ENCODE measurements at regions not wholly inside any gene's neighbourhood (a gene's known extent, or its start where the extent isn't known, plus 50 kb on each side); places are given as distances from the start of the nearest gene placed in this dataset.

- H3K36me3 ChIP-seq (ENCODE audit: insufficient read depth, low read length) = no peaks in the 10 kb centered on the region
- ATAC-seq (ENCODE audit: insufficient read depth, low read depth) = no peak
- H3K4me3 ChIP-seq (ENCODE audit: low read depth in 1 of 2, low read length in 2 of 2) = no peak overlapping the region
- H3K27me3 ChIP-seq (ENCODE audit: insufficient read depth, low read length, poor library complexity) = no peaks in the 10 kb centered on the region
- H3K79me2 ChIP-seq (ENCODE audit: insufficient read depth, low read length) = no peaks in the 10 kb centered on the region
- no peak for DNase-seq
- H3K4me1 ChIP-seq (ENCODE audit: insufficient read depth, low read length) = no peaks in the 10 kb centered on the region
- TF ChIP-seq EZH2 (IDR thresholded peaks at IDR 0.05; ENCODE audit: borderline replicate concordance, low read depth, low read length, severe bottlenecking) (no peak), CTCF (IDR thresholded peaks at IDR 0.05; ENCODE audit: borderline replicate concordance, extremely low read depth, low read length, poor library complexity, severe bottlenecking) (no peak)
- H3K9me3 ChIP-seq (ENCODE audit: insufficient read depth, low read length, severe bottlenecking) = no peaks in the 10 kb centered on the region
- H2AFZ ChIP-seq (ENCODE audit: low read depth, low read length) = no peak overlapping the region
- H3K9ac ChIP-seq (ENCODE audit: low read depth, low read length) = no peak overlapping the region
- H4K20me1 ChIP-seq (ENCODE audit: insufficient read depth, low read length) = no peaks in the 10 kb centered on the region
- no peak overlapping the region for H3K27ac ChIP-seq (ENCODE audit: low read length)
- no peak overlapping the region for H3K4me2 ChIP-seq (ENCODE audit: insufficient read depth, low read length)
These were observed 248.8 kb downstream of the SUDS3 start for GRCh38 chr12:118625050-118625675.

DNA sequence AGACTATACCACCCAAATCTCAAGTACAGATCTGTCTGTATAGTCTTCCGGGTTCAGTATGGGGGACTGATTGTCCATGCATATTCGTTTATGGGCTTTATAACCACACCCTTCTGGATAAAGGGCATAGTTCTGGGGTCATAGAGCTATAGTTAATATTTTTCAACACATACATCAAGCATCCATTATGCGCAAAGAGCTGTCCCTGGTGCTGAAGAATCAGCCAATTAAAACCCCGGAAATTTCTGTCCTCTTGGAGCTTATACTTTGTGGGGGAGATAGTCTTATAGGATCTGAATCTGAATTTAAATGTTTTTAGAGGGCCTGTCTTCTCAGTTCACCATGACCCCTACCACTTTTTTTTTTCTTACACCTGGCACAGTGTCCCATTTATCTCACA, 256.7 kb downstream of the SUDS3 start:
- Histone ChIP-seq H2AFZ (ENCODE audit: low read depth, low read length) (no peak overlapping the region), H3K4me2 (ENCODE audit: insufficient read depth, low read length) (no peak overlapping the region), H3K36me3 (ENCODE audit: insufficient read depth, low read length) (no peaks in the 10 kb centered on the region), H3K79me2 (ENCODE audit: insufficient read depth, low read length) (no peaks in the 10 kb centered on the region), H4K20me1 (ENCODE audit: insufficient read depth, low read length) (no peaks in the 10 kb centered on the region), H3K27ac (ENCODE audit: low read length) (no peak overlapping the region), H3K4me1 (ENCODE audit: insufficient read depth, low read length) (no peaks in the 10 kb centered on the region), H3K9ac (ENCODE audit: low read depth, low read length) (no peak overlapping the region), H3K27me3 (ENCODE audit: insufficient read depth, low read length, poor library complexity) (no peaks in the 10 kb centered on the region), H3K4me3 (ENCODE audit: low read depth in 1 of 2, low read length in 2 of 2) (no peak overlapping the region), H3K9me3 (ENCODE audit: insufficient read depth, low read length, severe bottlenecking) (no peaks in the 10 kb centered on the region)
- TF ChIP-seq CTCF (IDR thresholded peaks at IDR 0.05; ENCODE audit: borderline replicate concordance, extremely low read depth, low read length, poor library complexity, severe bottlenecking) (no peak), EZH2 (IDR thresholded peaks at IDR 0.05; ENCODE audit: borderline replicate concordance, low read depth, low read length, severe bottlenecking) (no peak)
- ATAC-seq (ENCODE audit: insufficient read depth, low read depth) (no peak; the same call in 2 of the 3 replicates), DNase-seq (peak; percentile 13)

DNA sequence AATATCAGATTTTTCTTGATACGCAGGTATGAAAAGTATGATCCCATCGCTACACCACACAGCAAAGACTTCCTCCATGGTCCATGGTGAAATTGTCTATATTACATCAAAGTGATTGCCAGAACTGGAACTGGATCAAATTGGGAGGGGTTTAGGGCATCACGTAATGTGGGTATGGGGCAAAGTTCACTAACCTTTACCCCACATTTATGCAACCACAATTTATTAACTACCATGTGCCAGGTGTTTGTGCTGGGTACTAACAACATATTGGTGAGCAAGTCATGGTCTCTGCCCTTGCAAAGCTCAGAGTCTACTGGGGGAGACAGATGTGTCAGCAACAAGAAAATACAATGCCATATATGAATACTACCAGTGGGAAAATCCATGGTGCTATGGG, 258.9 kb downstream of the SUDS3 start:
- Histone ChIP-seq H3K9ac (ENCODE audit: low read depth, low read length) (no peak overlapping the region), H3K36me3 (ENCODE audit: insufficient read depth, low read length) (no peaks in the 10 kb centered on the region), H3K4me3 (ENCODE audit: low read depth in 1 of 2, low read length in 2 of 2) (no peak overlapping the region), H3K27me3 (ENCODE audit: insufficient read depth, low read length, poor library complexity) (no peaks in the 10 kb centered on the region), H3K79me2 (ENCODE audit: insufficient read depth, low read length) (no peaks in the 10 kb centered on the region), H3K4me2 (ENCODE audit: insufficient read depth, low read length) (no peak overlapping the region), H3K27ac (ENCODE audit: low read length) (no peak overlapping the region), H4K20me1 (ENCODE audit: insufficient read depth, low read length) (no peaks in the 10 kb centered on the region), H3K4me1 (ENCODE audit: insufficient read depth, low read length) (no peaks in the 10 kb centered on the region), H2AFZ (ENCODE audit: low read depth, low read length) (no peak overlapping the region), H3K9me3 (ENCODE audit: insufficient read depth, low read length, severe bottlenecking) (no peaks in the 10 kb centered on the region)
- no peak for DNase-seq
- no peak for TF ChIP-seq EZH2 (IDR thresholded peaks at IDR 0.05; ENCODE audit: borderline replicate concordance, low read depth, low read length, severe bottlenecking)
- TF ChIP-seq CTCF (IDR thresholded peaks at IDR 0.05; ENCODE audit: borderline replicate concordance, extremely low read depth, low read length, poor library complexity, severe bottlenecking) = no peak
- no peak for ATAC-seq (ENCODE audit: insufficient read depth, low read depth)
